HG03045 (cell line): ENCODE measurements at regions not wholly inside any gene's neighbourhood (a gene's known extent, or its start where the extent isn't known, plus 50 kb on each side); places are given as distances from the start of the nearest gene placed in this dataset.
"Not testable (repeated sequence)": the region's sequence is repeated elsewhere in the genome, so short reads cannot be mapped to it uniquely, and the experiment has no call there.

Source experiments
- ATAC-seq: cut with Tn5 transposase; IDR thresholded peaks from one replicate; pipeline ENCODE4 v1.9.1; 2021; ENCODE audit warnings: mild to moderate bottlenecking, moderate library complexity; ENCODE audit not compliant: unreplicated experiment

GRCh38 chr5:136492587-136492986, 127.2 kb upstream of the TRPC7 start:
- no peak for ATAC-seq

GRCh38 chr5:136491806-136492205, 126.5 kb upstream of the TRPC7 start:
- ATAC-seq: no peak

- ATAC-seq: no peak
Measured at GRCh38 chr5:136484808-136485325, 119.5 kb upstream of the TRPC7 start.

- ATAC-seq: no peak
Measured at GRCh38 chr5:136482206-136482605, 116.9 kb upstream of the TRPC7 start.

- no peak for ATAC-seq
Measured at GRCh38 chr5:136474466-136474865, 109.1 kb upstream of the TRPC7 start.

- no peak for ATAC-seq
Measured at GRCh38 chr5:136467632-136468031, 102.3 kb upstream of the TRPC7 start.

- ATAC-seq: no peak
Measured at GRCh38 chr5:136466041-136466415, 100.7 kb upstream of the TRPC7 start.

GRCh38 chr5:136458481-136458880, 93.1 kb upstream of the TRPC7 start:
- ATAC-seq: no peak

- ATAC-seq: no peak
Measured at GRCh38 chr5:136457390-136458013, 92.2 kb upstream of the TRPC7 start.

- no peak for ATAC-seq
Measured at GRCh38 chr5:136455409-136455808, 90.1 kb upstream of the TRPC7 start.

- no peak for ATAC-seq
Measured at GRCh38 chr5:136453986-136454758, 88.8 kb upstream of the TRPC7 start.

- no peak for ATAC-seq
Measured at GRCh38 chr5:136453199-136453598, 87.9 kb upstream of the TRPC7 start.

- not testable (repeated sequence) for ATAC-seq
Measured at GRCh38 chr5:136447576-136447975, 82.2 kb upstream of the TRPC7 start.

GRCh38 chr5:136446565-136446964, 81.2 kb upstream of the TRPC7 start:
- no peak for ATAC-seq

- not testable (repeated sequence) for ATAC-seq
Measured at GRCh38 chr5:136444099-136444498, 78.8 kb upstream of the TRPC7 start.

- no peak for ATAC-seq
Measured at GRCh38 chr5:136439367-136439766, 74.0 kb upstream of the TRPC7 start.

GRCh38 chr5:136435946-136436543, 70.7 kb upstream of the TRPC7 start:
- ATAC-seq: no peak

- ATAC-seq: no peak
Measured at GRCh38 chr5:136434795-136435194, 69.5 kb upstream of the TRPC7 start.

GRCh38 chr5:136432705-136433104, 67.4 kb upstream of the TRPC7 start:
- no peak for ATAC-seq

- no peak for ATAC-seq
Measured at GRCh38 chr5:136430081-136430480, 64.7 kb upstream of the TRPC7 start.

GRCh38 chr5:136427426-136427825, 62.1 kb upstream of the TRPC7 start:
- ATAC-seq: no peak

- no peak for ATAC-seq
Measured at GRCh38 chr5:136425921-136426320, 60.6 kb upstream of the TRPC7 start.
